Transverse colon (tissue), 3 donors: ENCODE measurements at regions not wholly inside any gene's neighbourhood (a gene's known extent, or its start where the extent isn't known, plus 50 kb on each side); places are given as distances from the start of the nearest gene placed in this dataset.
"Not testable (repeated sequence)": the region's sequence is repeated elsewhere in the genome, so short reads cannot be mapped to it uniquely, and the experiment has no call there.

Source experiments
- POLR2A ChIP-seq: fragments of 450-650 bp; IDR thresholded peaks from one replicate; pipeline ENCODE4 v1.6.1; 2016; ENCODE audit warnings: antibody characterized with exemption, mild to moderate bottlenecking, moderate library complexity
- TF ChIP-seq, protein P1 (sequence below), 5 experiments: fragments of 200-600 bp in 3 of 5; fragments of 450-650 bp in 2 of 5; sonication (generic) in 3 of 5; IDR thresholded peaks; 1 replicate in 2 of 5; 2 replicates in 3 of 5; pipeline ENCODE4 v1.5.1; 2016 to 2017; ENCODE audit warnings: antibody characterized with exemption in 5 of 5, inconsistent platforms in 3 of 5, mild to moderate bottlenecking in 2 of 5, moderate library complexity in 1 of 5

DNA sequence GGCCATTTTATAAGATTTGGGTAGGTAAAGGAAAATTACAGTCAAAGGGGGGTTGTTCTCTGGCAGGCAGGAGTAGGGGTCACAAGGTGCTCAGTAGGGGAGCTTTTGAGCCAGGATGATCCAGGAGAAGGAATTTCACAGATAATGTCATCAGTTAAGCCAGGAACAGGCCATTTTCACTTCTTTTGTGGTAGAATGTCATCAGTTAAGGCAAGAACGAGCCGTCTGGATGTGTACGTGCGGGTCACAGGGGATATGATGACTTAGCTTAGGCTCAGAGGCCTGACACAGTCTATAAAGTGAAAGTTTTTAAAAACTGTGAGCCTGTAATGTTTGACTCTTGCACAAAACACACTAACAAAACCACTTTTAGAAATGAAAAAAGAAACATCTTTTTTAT lies 1371.3 kb upstream of the RAG2 start:
- not testable (repeated sequence) for TF ChIP-seq POLR2A
- TF ChIP-seq, protein P1, sequence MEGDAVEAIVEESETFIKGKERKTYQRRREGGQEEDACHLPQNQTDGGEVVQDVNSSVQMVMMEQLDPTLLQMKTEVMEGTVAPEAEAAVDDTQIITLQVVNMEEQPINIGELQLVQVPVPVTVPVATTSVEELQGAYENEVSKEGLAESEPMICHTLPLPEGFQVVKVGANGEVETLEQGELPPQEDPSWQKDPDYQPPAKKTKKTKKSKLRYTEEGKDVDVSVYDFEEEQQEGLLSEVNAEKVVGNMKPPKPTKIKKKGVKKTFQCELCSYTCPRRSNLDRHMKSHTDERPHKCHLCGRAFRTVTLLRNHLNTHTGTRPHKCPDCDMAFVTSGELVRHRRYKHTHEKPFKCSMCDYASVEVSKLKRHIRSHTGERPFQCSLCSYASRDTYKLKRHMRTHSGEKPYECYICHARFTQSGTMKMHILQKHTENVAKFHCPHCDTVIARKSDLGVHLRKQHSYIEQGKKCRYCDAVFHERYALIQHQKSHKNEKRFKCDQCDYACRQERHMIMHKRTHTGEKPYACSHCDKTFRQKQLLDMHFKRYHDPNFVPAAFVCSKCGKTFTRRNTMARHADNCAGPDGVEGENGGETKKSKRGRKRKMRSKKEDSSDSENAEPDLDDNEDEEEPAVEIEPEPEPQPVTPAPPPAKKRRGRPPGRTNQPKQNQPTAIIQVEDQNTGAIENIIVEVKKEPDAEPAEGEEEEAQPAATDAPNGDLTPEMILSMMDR (IDR thresholded peaks at IDR 0.05): not testable (repeated sequence)
